HG02870 (cell line): ENCODE measurements at regions not wholly inside any gene's neighbourhood (a gene's known extent, or its start where the extent isn't known, plus 50 kb on each side); places are given as distances from the start of the nearest gene placed in this dataset.

ENCODE experiments used
- ATAC-seq: cut with Tn5 transposase; IDR thresholded peaks from one replicate; pipeline ENCODE4 v1.9.1; 2021; ENCODE audit warnings: mild to moderate bottlenecking, moderate library complexity; ENCODE audit not compliant: unreplicated experiment

- no peak for ATAC-seq
Measured at GRCh38 chr3:127105587-127105986, 87.3 kb upstream of the PRR23E start.

- ATAC-seq, result no peak
Measured at GRCh38 chr3:127106053-127106452, 86.9 kb upstream of the PRR23E start.

GRCh38 chr3:127106456-127106855 is 86.5 kb upstream of the PRR23E start:
- no peak for ATAC-seq

- no peak for ATAC-seq
Measured at GRCh38 chr3:127107002-127107401, 85.9 kb upstream of the PRR23E start.

GRCh38 chr3:127107491-127108375 is 85.2 kb upstream of the PRR23E start:
- no peak for ATAC-seq

- ATAC-seq, result no peak
Measured at GRCh38 chr3:127108796-127109195, 84.1 kb upstream of the PRR23E start.

- no peak for ATAC-seq
Measured at GRCh38 chr3:127110982-127111693, 81.8 kb upstream of the PRR23E start.

GRCh38 chr3:127112796-127113570 is 79.9 kb upstream of the PRR23E start:
- ATAC-seq, result no peak

- ATAC-seq, result no peak
Measured at GRCh38 chr3:127113571-127113891, 79.4 kb upstream of the PRR23E start.

GRCh38 chr3:127114337-127115070 is 78.4 kb upstream of the PRR23E start:
- no peak for ATAC-seq

GRCh38 chr3:127115691-127116351 is 77.1 kb upstream of the PRR23E start:
- ATAC-seq, result no peak

GRCh38 chr3:127118366-127118765 is 74.6 kb upstream of the PRR23E start:
- ATAC-seq, result no peak

GRCh38 chr3:127119693-127120464 is 73.1 kb upstream of the PRR23E start:
- ATAC-seq, result no peak

GRCh38 chr3:127120851-127121647 is 71.9 kb upstream of the PRR23E start:
- no peak for ATAC-seq

- ATAC-seq, result no peak
Measured at GRCh38 chr3:127121885-127122284, 71.0 kb upstream of the PRR23E start.

GRCh38 chr3:127123533-127123932 is 69.4 kb upstream of the PRR23E start:
- ATAC-seq, result no peak

GRCh38 chr3:127124120-127124519 is 68.8 kb upstream of the PRR23E start:
- no peak for ATAC-seq

GRCh38 chr3:127131424-127132170 is 61.3 kb upstream of the PRR23E start:
- ATAC-seq, result no peak
